SJSA1 (cell line): ENCODE measurements at regions not wholly inside any gene's neighbourhood (a gene's known extent, or its start where the extent isn't known, plus 50 kb on each side); places are given as distances from the start of the nearest gene placed in this dataset.

Source experiments
- DNase-seq, 2 experiments: peaks; one replicate each; pipeline ENCODE4 v3.0.0-alpha.2; 2015 to 2020; ENCODE audit warnings: low spot score in 2 of 2, low read depth in 1 of 2
- H3K27ac ChIP-seq: fragments of 250-450 bp; sonication (Bioruptor Pico); 2 replicates; pipeline ENCODE4 v1.5.1; 2020; ENCODE audit warnings: mild to moderate bottlenecking, moderate library complexity
- H3K27me3 ChIP-seq: fragments of 250-450 bp; sonication (Bioruptor Pico); replicated peaks from 2 replicates; pipeline ENCODE4 v1.5.1; 2020; ENCODE audit warnings: mild to moderate bottlenecking, moderate library complexity
- H3K36me3 ChIP-seq: fragments of 250-450 bp; sonication (Bioruptor Pico); 2 replicates; pipeline ENCODE4 v1.5.1; 2020; ENCODE audit warnings: mild to moderate bottlenecking
- H3K4me1 ChIP-seq: fragments of 250-450 bp; sonication (Bioruptor Pico); replicated peaks from 2 replicates; pipeline ENCODE4 v1.6.1; 2021; ENCODE audit warnings: mild to moderate bottlenecking
- H3K4me3 ChIP-seq: fragments of 250-450 bp; sonication (Bioruptor Pico); 2 replicates; pipeline ENCODE4 v1.5.1; 2020; ENCODE audit warnings: mild to moderate bottlenecking
- H3K9me3 ChIP-seq: fragments of 250-450 bp; sonication (Bioruptor Pico); replicated peaks from 2 replicates; pipeline ENCODE4 v1.5.1; 2020; ENCODE audit warnings: mild to moderate bottlenecking

DNA sequence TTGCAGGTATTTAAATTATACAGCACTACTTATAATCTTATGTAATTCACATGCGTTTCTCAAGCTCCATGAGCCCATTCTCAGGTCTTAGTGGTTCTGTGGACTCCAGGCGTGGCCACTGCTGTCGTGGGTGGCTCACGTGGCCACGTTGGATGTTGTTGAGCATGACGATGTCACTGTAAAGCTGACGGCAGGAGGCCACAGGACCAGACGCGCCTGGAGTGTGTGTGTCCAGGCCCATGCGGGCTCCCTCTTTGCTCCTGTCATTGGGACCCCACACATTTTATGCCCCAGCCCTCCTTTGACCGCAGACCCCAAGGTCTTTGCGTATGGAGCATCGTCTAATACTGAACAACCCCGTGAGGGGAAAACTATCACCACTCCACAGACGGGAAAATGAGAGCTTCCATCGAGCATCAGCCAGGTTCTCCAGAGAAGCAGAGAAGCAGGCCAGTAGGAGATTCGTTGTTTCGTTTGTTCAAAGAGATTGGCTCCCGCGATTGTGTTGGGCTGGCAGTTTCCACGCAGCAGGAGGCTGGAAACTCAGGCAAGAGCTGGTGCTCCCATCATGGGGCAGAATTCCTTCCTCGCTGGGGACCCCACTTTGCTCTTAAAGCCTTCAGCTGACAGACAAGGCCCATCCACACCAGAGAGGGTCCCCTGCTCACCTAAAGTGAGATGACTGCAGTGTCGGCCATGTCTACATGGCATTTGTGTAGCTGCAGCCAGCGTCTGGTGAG lies 129.3 kb upstream of the SPACA7 start:
- DNase-seq, result peak in 1 of 2 experiments; percentile 42
- peaks cover 90% of the 10 kb centered on the region for H3K27me3 ChIP-seq

GRCh38 chr13:112247471-112248405 lies 128.4 kb upstream of the SPACA7 start:
- H3K36me3 ChIP-seq, result no peaks in the 10 kb centered on the region
- peaks cover 6% of the 10 kb centered on the region; the same call in 1 of the 2 replicates for H3K9me3 ChIP-seq
- no peak overlapping the region for H3K4me3 ChIP-seq
- peak in 1 of 2 experiments; percentile 46 for DNase-seq
- H3K4me1 ChIP-seq, result no peaks in the 10 kb centered on the region
- no peak overlapping the region for H3K27ac ChIP-seq
- H3K27me3 ChIP-seq, result peaks cover 90% of the 10 kb centered on the region

More for the DNA sequence above, 129.3 kb upstream of the SPACA7 start:
- Histone ChIP-seq H3K4me3 (no peak overlapping the region), H3K27ac (no peak overlapping the region), H3K36me3 (no peaks in the 10 kb centered on the region), H3K9me3 (peaks cover 6% of the 10 kb centered on the region; the same call in 1 of the 2 replicates), H3K4me1 (no peaks in the 10 kb centered on the region)

GRCh38 chr13:112248406-112248760 lies 127.8 kb upstream of the SPACA7 start:
- peak in 1 of 2 experiments; percentile 38 for DNase-seq
- Histone ChIP-seq H3K36me3 (no peaks in the 10 kb centered on the region), H3K27me3 (peaks cover 89% of the 10 kb centered on the region), H3K4me3 (no peak overlapping the region), H3K4me1 (no peaks in the 10 kb centered on the region), H3K9me3 (peaks cover 6% of the 10 kb centered on the region; the same call in 1 of the 2 replicates), H3K27ac (no peak overlapping the region)

- H3K36me3 ChIP-seq, result no peaks in the 10 kb centered on the region
- no peak overlapping the region for H3K27ac ChIP-seq
- H3K9me3 ChIP-seq, result peaks cover 6% of the 10 kb centered on the region; the same call in 1 of the 2 replicates
- H3K4me1 ChIP-seq, result no peaks in the 10 kb centered on the region
- peaks cover 89% of the 10 kb centered on the region for H3K27me3 ChIP-seq
- H3K4me3 ChIP-seq, result no peak overlapping the region
- peak in 1 of 2 experiments; percentile 40 for DNase-seq
Observed at GRCh38 chr13:112248862-112249592, 127.1 kb upstream of the SPACA7 start.

- H3K4me3 ChIP-seq, result no peak overlapping the region
- no peaks in the 10 kb centered on the region for H3K36me3 ChIP-seq
- H3K27me3 ChIP-seq, result peaks cover 89% of the 10 kb centered on the region
- peak in 1 of 2 experiments; percentile 44 for DNase-seq
- H3K4me1 ChIP-seq, result no peaks in the 10 kb centered on the region
- peaks cover 6% of the 10 kb centered on the region; the same call in 1 of the 2 replicates for H3K9me3 ChIP-seq
- H3K27ac ChIP-seq, result no peak overlapping the region
Observed at GRCh38 chr13:112249644-112250610, 126.2 kb upstream of the SPACA7 start.

- Histone ChIP-seq H3K36me3 (no peaks in the 10 kb centered on the region), H3K27ac (no peak overlapping the region), H3K4me1 (no peaks in the 10 kb centered on the region), H3K9me3 (peaks cover 6% of the 10 kb centered on the region; the same call in 1 of the 2 replicates), H3K27me3 (peaks cover 85% of the 10 kb centered on the region), H3K4me3 (no peak overlapping the region)
- peak in 1 of 2 experiments; percentile 44 for DNase-seq
Observed at GRCh38 chr13:112250788-112251445, 125.2 kb upstream of the SPACA7 start.

- Histone ChIP-seq H3K4me1 (no peaks in the 10 kb centered on the region), H3K27me3 (peaks cover 83% of the 10 kb centered on the region), H3K4me3 (no peak overlapping the region), H3K9me3 (peaks cover 5% of the 10 kb centered on the region; the same call in 1 of the 2 replicates), H3K36me3 (no peaks in the 10 kb centered on the region), H3K27ac (no peak overlapping the region)
- peak in 1 of 2 experiments; percentile 37 for DNase-seq
Observed at GRCh38 chr13:112251930-112252585, 124.1 kb upstream of the SPACA7 start.

DNA sequence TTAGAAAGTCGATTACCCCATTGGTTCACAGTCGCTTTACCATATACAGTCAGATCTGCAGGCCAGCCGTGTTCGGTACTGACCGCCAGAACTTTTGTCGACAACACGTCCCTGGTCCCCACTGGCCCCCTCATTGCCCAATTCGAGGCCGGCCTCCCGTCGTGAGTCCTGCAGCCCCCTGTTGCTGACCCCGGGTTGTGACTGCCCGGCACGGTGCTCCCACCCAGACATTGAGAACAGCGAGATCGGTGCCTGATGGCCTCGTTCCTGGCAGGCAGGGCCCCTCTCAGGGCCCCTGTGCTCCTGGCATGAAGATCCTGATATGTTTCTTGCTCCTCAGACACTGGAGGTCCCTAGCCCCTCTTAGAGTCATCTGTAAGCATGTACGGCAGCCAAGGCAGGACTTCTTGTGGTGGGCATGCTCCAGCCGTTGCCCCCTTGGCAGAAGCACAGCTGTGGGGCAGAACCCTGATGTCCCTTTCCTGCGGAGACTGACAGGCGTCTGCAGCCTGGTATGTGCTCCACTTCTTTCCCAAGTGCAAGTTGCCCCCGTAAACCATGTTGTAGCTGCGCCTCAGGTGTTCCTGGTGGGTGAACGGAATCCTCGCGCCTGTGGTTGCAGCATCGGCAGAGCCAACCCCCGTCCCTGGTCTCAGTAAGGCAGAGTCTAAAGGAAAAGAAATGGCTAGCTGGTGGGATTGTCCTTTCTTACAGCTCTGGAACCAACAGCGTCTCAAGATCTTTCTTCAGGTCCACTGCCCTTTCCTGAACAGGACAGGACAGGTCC lies 123.2 kb upstream of the SPACA7 start:
- Histone ChIP-seq H3K9me3 (peaks cover 3% of the 10 kb centered on the region; the same call in 1 of the 2 replicates), H3K27ac (no peak overlapping the region), H3K4me3 (no peak overlapping the region), H3K4me1 (no peaks in the 10 kb centered on the region), H3K27me3 (peaks cover 84% of the 10 kb centered on the region), H3K36me3 (no peaks in the 10 kb centered on the region)
- peak in 1 of 2 experiments; percentile 44 for DNase-seq

DNA sequence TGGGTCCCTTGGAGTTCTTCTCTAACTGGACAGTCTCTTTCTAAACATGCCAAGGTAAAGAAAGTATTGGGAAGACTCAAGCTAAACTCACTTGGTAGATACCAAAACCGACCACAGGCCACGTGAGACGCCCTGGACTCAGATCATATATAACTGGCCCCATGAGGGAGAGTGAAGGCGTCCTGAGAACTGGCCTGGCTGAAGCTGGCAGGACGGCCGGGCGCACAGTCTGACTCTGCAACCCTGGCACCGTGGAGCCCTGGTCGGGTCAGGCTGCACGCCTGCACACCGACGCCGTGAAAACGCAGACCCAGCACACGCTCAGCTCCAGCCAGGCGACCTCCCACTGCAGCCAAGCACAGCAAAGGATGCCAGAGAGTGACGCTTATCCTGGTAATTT lies 122.5 kb upstream of the SPACA7 start:
- H3K27ac ChIP-seq, result no peak overlapping the region
- H3K4me1 ChIP-seq, result no peaks in the 10 kb centered on the region
- peaks cover 84% of the 10 kb centered on the region for H3K27me3 ChIP-seq
- H3K36me3 ChIP-seq, result no peaks in the 10 kb centered on the region
- peak in 1 of 2 experiments; percentile 47 for DNase-seq
- H3K4me3 ChIP-seq, result no peak overlapping the region
- H3K9me3 ChIP-seq, result peaks cover 3% of the 10 kb centered on the region; the same call in 1 of the 2 replicates

- Histone ChIP-seq H3K9me3 (peaks cover 3% of the 10 kb centered on the region; the same call in 1 of the 2 replicates), H3K27ac (no peak overlapping the region), H3K36me3 (no peaks in the 10 kb centered on the region), H3K4me3 (no peak overlapping the region), H3K27me3 (peaks cover 84% of the 10 kb centered on the region), H3K4me1 (no peaks in the 10 kb centered on the region)
- DNase-seq, result peak in 1 of 2 experiments; percentile 45
Observed at GRCh38 chr13:112254061-112254818, 121.9 kb upstream of the SPACA7 start.
